ENCODE measurements at regions not wholly inside any gene's neighbourhood (a gene's known extent, or its start where the extent isn't known, plus 50 kb on each side); places are given as distances from the start of the nearest gene placed in this dataset.
"Not testable (repeated sequence)": the region's sequence is repeated elsewhere in the genome, so short reads cannot be mapped to it uniquely, and the experiment has no call there.

- TF ChIP-seq CTCF, POLR2A (IDR thresholded peaks at IDR 0.05): not testable (repeated sequence)
These were observed 655.9 kb downstream of the TTLL7 start for GRCh38 chr1:83342995-83343394.

All from uterus (tissue), 2 donors.